GDM1 (cell line): ENCODE measurements at regions not wholly inside any gene's neighbourhood (a gene's known extent, or its start where the extent isn't known, plus 50 kb on each side); places are given as distances from the start of the nearest gene placed in this dataset.
"Not testable (repeated sequence)": the region's sequence is repeated elsewhere in the genome, so short reads cannot be mapped to it uniquely, and the experiment has no call there.

Source experiments
- DNase-seq: peaks from one replicate; lab custom pipeline; 2025; lab: John Stamatoyannopoulos, UW

GRCh38 chr6:76772951-76773350, 690.3 kb downstream of the HTR1B start:
- no peak for DNase-seq

DNA sequence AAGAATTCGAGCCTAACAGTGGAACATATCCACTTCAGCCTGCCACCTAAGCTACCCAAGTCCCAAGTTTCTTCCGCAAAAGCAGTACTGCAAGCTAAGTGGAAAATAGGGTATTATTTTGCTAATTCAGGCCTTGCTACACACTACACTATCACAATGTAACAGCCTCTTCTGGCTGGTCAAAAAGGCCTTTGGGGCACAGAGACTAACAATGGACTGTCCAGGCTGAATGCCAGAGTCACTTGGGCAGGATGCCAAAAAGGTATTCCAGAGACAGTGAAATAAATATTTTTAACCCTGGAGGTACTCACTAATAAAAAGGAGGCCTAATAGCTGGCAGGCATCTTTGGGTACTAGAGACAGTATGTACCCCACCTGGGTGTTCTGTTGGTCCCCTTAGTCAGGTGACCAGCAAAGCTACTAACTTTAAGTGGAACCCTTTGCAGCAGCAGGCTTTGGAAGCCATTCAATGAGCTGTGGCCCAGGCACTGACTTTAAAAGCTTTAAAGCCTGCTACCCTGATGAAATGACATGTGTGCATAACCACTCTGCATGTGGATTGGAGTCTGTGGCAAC, 692.1 kb downstream of the HTR1B start:
- DNase-seq: no peak

- DNase-seq: no peak
Observed at GRCh38 chr6:76770281-76770680, 693.0 kb downstream of the HTR1B start.

GRCh38 chr6:76768556-76768955, 694.7 kb downstream of the HTR1B start:
- no peak for DNase-seq

GRCh38 chr6:76764057-76764456, 691.6 kb upstream of the IMPG1 start:
- DNase-seq: no peak

DNA sequence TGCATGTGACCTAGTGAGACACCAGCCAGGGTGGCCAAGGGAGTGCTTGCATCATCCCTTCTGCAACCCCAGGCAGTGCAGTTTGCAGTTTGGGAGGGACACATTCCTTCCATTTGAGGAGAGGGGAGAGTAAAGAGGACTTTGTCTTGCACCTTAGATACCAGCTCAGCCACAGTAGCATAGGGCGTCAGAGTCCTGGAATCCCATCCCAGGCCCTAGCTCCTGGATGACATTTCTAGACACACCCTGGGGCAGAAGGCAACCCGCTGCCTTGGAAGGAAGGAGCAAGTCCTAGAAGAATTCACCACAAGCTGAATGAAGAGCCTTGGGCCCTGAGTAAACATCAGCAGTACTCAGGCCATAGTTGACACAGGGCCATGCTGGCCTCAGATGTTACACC, 680.4 kb upstream of the IMPG1 start:
- no peak for DNase-seq

DNA sequence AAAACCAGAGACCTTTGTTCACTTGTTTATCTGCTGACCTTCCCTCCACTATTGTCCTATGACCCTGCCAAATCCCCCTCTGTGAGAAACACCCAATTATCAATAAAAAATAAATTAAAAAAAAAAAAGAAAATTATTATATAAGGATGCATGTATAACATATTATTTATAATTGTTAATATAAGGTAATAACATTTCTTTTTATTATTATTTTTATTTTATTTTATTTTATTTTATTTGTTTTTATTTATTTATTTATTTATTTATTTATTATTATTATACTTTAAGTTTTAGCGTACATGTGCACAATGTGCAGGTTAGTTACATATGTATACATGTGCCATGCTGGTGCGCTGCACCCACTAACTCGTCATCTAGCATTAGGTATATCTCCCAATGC, 672.9 kb upstream of the IMPG1 start:
- not testable (repeated sequence) for DNase-seq

DNA sequence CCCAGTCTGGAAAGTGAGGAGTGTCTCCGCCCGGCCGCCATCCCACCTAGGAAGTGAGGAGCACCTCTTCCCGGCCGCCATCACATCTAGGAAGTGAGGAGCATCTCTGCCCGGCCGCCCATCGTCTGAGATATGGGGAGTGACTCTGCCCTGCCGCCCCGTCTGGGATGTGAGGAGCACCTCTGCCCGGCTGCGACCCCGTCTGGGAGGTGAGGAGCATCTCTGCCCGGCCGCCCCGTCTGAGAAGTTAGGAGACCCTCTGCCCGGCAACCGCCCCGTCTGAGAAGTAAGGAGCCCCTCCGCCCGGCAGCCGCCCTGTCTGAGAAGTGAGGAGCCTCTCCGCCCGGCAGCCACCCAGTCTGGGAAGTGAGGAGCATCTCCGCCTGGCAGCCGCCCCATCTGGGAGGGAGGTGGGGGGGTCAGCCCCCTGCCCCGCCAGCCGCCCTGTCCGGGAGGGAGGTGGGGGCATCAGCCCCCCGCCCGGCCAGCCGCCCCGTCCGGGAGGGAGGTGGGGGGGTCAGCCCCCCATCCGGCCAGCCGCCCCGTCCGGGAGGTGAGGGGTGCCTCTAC, 671.8 kb upstream of the IMPG1 start:
- DNase-seq: not testable (repeated sequence)

DNA sequence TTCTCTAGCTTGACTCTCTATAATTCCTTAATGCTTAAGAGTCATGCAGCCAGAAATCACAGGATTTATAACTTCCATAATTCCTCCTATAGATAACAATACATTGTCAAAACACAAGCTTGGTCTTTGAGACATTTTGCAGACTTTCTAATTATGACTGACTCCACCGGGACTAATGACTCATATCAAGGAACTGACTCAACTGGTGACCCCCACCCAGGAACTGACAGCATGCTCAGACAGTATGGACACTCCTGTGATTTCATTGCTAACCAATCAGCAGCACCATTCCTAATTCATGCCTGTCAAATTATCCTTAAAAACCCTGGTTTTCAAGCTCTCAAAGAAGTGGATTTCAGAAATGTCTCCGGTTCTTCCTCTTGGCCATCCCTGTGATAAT, 670.5 kb upstream of the IMPG1 start:
- no peak for DNase-seq

DNA sequence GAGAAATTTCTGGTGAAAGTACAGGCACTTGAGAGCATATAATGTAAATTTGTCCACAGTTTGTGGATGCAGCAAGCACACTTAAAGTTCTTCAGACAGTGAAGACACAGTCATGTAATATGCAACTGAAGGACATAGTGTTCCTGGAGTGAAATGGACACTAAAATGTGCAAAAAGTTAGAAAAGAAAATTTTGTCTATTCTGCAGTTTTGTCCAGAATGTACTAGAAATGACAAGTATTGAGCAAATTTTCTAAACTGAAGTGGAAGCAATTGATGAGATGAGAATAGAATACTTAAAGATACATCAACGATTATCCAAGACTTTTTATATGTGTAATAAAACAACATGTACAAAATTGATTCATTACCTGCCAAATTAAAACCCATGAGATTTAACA, 647.0 kb upstream of the IMPG1 start:
- no peak for DNase-seq

DNA sequence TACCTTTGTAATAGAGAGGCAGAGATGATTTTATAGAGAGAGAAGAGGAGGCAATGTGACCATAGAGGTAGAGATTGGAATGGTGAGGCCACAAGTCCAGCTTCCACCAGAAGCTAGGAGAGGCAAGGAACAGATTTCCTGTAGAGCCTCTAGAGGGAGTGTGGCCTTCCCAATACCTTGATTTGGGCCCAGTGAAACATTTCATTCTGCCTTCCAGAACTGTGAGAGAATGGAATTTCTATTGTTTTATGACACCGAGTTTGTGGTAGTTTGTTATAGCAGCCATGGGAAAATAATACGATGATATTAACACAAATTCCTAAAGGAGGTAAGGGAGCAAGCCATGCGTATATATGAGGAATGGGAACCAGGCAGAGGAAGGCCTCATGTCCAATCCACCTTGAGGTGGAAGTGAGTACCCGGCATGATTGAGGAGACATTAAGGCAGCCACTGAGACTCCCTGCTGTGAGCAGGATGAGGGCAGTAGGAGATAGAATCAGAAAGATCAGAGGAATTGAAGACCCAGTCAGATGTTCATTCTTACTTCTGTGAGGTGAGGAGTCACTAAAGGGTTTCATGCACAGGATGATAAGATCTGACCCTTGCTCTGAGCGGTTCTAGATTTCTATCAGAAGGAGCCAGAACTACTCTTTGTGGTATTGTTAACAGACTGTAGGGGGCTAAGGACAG, 636.3 kb upstream of the IMPG1 start:
- DNase-seq: no peak

- DNase-seq: no peak
Observed at GRCh38 chr6:76707630-76708029, 635.2 kb upstream of the IMPG1 start.

- no peak for DNase-seq
Observed at GRCh38 chr6:76706631-76707030, 634.2 kb upstream of the IMPG1 start.

- DNase-seq: no peak
Observed at GRCh38 chr6:76706086-76706485, 633.6 kb upstream of the IMPG1 start.

GRCh38 chr6:76703786-76704185, 631.3 kb upstream of the IMPG1 start:
- DNase-seq: no peak

- no peak for DNase-seq
Observed at GRCh38 chr6:76703285-76703684, 630.8 kb upstream of the IMPG1 start.

DNA sequence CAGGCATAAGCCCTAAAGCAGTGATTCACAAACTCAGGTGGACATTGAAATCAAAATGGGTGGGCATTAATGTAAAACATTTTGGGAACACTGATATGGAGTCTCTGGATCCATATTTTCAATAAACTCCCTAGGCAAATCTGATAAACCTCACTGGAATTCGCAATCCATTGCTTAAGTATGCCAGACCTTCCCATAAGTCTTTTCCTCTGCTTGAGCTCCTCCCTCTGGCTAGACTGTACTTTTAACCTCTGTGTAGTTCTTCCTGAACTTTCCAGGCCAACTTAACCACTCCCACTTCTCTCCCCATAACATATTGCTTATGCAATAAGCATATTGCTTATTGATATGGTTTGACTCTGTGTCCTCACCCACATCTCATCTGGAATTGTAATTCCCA, 629.7 kb upstream of the IMPG1 start:
- no peak for DNase-seq

DNA sequence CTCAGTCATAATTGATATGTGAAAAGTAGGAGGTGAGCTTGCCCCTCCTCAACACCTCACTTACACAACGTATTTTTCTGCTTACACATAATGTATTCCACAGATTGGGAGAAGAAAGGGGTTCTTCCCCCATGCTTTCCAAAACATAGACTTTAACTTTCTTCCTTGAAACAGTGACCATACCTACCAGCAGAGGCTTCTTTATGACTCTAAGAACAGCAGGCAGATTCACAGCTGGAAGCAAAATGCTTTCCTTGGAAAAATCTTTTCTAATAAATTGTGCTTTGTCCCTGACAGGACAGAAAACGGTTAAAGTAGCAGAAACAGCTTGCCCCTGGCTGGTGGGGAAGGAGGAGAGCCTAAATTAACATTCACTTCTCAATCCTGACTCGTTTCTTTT, 629.1 kb upstream of the IMPG1 start:
- DNase-seq: no peak

- DNase-seq: no peak
Observed at GRCh38 chr6:76697585-76697984, 625.1 kb upstream of the IMPG1 start.

- no peak for DNase-seq
Observed at GRCh38 chr6:76694795-76695194, 622.3 kb upstream of the IMPG1 start.

DNA sequence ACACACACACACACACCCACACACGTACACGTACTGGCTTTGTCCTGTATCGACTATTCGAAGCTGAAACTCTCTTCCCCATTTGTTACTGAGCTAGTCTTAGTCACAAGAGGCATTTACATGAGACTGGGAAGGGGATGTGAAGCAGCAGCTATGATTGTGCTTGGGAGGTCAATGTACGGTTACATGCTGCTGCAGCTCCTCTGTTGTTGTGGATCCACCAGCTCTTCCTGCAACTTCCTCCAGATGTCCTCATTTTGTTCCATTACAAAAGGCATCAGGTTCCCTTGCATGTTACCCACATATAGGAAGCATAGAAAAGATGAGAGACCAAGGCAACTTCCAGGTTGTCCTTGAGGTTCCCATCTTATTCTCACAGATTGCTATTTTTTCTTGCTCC, 612.4 kb upstream of the IMPG1 start:
- no peak for DNase-seq

GRCh38 chr6:76683985-76684384, 611.5 kb upstream of the IMPG1 start:
- no peak for DNase-seq

GRCh38 chr6:76682842-76683241, 610.4 kb upstream of the IMPG1 start:
- DNase-seq: no peak

DNA sequence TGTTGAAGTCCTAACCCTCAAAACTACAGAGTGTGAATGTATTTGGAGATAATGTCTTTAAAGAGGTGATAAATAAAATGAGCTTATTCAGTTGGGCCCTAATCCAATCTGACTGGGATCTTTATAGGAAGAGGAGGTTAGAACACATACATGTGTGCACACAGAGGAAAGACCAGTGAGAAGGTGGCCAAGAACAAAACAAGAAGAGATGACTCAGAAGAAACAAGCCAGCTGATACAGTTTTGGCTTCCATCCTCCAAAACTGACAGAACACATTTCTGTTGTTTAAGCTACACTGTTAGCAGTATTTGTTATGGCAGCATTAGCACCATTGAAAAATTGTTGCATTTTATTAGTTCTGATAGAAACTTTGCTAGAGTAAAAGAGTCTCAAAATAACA, 609.3 kb upstream of the IMPG1 start:
- no peak for DNase-seq
